ENCODE measurements at regions not wholly inside any gene's neighbourhood (a gene's known extent, or its start where the extent isn't known, plus 50 kb on each side); places are given as distances from the start of the nearest gene placed in this dataset.

DNA sequence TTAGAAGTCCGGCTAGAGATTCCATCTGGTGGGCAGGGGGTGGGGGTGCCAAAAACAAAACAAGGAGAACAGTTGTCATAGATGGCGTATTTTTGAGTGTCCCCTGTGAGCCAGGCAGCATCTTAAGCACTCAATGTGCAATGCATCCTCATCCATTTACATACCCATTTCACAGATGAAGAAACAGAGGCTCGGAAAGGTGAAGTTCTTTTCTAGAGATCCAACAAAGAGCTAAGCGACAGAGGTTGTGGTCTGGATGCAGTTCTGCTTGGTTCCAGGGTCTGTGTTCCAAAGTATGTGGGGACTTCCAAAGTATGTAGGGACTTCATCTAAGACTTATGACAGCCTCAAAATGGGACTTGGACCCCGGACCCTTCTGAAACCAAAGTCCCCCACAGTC is 277.8 kb downstream of the MN1 start:
- DNase-seq = no peak

DNA sequence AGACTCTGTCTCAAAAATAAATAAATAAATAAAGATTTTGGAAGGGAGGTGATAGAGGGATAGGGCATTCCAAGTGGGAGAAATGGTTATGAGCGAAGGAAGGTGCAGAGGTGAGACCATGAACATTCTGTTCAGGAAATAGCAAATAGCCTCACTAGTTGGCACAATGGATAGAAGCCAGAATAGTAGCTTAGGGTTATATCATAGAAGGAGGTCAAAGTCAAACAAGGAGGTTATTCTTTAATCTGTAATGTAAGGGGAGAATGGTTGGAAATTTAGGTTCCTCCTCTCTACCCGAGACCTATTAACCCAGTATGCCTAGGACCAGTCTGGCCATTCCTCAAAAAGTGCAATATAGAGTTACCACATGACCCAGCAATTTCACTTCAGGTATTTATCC is 275.8 kb downstream of the MN1 start:
- DNase-seq = no peak

DNA sequence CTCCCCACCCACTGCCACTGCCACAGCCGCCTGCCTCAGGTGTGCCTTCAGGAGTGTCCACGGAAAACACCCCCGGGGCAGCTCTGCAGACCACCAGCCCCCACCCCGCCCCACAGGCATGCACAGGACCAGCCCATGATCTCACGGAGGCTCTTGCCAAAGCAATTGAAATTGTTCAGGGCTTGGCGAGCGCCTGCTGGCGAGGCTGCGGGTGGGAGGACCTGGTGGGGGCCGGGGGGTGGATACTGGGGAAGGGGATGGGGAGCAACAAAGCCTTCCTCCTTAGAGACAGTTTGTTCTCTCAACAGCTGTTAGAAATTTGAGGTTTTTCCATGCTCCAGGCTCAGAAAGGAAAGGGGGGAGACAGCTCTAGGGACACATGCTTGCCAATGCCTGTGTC is 274.7 kb downstream of the MN1 start:
- DNase-seq = peak; percentile 77

DNA sequence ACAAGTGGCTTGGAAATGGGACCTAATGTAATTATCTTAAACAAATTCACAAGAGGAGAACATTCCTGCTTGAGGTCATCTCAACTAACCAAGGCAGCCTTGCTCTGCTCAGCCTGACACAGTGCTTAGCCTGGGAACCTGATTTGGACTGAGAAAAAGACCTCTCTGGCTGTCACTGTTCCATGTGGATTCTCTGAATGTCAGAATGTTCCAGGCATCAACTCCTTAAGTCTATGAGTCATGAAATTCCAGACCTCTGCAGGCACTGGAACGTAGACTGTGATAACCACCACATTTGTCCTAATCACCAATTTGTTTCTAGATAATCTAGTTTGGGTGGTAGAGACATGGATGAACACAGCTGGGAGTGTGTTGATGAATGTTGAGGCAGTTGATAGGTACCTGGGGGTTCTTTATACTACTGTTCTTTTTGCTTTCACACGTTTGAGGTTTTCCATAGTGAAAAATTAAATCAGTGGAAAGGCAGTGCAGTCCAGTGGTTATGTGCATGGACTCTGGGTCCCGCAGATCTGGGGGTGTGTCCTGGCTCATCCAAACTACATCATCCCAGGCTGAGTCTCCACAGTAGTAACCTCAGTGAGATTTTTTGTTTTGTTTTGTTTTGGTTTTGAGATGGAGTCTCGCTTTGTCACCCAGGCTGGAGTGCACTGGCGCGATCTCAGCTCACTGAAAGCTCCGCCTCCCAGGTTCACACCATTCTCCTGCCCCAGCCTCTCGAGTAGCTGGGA is 269.6 kb downstream of the MN1 start:
- DNase-seq = no peak

DNA sequence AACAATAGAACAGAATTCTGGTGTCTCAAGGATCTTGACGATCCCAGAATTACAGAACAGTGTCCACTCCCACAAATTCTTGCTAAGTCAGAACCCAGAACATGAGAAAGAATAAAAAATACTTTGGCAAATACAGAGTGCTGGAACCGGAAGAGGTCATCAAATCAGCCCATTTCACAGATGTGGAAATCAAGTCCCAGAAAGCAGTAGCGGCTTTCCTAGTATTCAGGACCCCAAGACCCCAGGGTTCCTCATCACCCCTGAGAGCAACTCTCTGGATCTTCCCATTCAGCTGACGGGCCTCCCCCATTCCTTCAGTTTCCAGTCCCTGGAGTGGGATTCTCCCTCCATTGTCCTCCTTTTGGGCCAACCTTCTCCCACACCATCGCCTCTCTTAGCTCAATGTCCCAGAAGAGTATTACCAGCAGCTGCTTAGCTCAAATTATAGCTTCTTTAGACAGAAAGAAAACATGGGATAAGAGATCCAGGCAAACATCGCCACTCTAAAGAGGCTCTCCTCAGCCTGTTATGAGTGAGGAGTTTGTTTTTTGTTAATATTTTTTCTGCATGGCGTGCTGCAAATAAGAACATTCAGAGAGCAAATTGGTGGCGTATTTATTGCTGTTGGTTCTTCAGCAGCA is 268.3 kb downstream of the MN1 start:
- DNase-seq = no peak

DNA sequence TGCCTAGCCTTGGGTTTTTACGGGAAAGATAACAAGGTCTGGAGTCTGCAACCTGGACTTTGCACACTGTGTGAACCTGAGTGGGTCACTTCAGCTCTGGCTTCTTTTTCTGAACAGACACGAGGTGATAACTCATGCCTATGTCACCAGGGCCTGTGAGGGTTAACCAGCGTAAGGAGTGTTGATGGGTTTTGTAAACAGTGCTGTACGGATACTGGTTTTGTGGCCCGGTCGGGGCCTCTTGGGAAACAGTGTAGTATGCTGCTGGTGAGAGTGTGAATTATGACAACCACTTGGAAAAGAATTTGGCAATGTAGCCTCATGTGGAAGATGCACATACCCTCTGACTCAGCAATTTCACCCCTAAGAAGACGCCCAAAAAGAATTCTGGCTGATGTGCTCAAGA is 266.8 kb downstream of the MN1 start:
- DNase-seq = no peak

DNA sequence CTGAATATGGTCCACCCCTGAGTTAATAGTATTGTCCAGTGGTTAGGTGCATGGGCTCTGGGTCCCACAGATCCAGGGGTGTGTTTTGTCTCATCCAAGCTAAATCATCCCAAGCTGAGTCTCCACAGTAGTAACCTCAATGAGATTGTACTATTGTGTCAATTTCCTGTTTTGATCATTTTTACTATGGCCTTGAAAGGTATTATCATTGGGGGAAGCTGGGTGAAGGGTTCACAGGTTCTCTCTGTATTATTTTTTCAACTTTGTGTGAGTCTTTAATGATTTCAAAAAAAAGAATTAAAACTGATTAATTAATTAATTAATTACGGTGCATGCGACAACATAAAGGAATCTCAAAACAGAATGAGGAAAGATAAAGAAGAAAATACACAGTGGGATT is 266.1 kb downstream of the MN1 start:
- no peak for DNase-seq

DNA sequence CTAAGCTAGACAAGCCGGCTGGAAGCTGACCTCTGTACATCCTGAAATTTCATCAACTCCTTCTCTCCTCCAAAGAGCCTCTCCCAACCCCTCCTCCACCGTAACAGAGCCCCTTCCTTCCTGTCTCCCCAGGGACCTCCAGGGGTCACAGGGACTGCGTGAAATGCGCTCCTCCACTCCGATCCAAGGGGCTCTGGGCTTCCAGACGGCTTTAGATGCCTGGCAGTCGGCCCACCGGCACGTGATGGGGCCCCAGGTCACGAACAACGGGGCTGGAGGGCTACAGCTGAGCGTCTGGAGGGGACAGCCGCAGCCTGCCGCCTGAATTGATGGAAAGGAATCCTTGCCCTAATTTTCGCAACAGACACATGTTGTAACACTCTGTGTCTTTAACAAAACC is 264.1 kb downstream of the MN1 start:
- peak; percentile 78 for DNase-seq

DNA sequence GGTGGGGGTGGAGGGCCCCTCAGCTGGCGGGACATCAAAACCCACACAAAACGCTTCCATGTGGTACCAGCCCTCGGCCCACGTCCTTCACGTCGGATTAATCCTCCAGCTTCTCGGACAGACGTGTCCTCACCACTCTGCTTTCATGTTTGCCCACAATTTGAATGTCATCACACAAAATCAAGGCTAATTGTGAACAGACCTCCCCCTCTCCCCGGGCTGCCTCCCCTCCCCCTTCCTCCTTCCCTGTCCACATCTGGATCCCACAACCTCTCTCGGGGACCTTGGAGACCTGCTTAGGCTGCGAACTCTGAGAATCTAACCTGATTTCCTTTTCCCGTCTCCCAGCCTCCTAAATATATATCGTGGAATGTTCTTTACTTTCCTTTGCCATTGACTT is 262.9 kb downstream of the MN1 start:
- peak; percentile 55 for DNase-seq

DNA sequence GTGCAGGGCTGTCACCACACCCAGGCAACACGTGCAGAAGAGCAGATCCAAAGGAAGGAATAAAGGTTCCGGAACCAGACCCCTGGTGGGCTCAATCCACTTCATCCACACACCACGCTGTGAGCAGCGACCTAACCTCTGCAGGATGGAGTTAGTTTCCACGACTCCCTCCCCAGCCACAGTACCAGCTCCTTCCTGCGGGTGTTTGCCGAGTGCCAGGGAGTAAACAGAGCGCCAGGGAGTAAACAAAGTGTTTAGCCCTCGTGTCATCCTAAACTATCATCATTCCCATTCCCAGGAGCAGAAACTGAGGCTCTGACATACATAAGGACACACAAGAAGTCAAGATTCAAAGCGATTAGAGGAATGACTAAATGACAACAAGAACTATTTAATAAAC is 261.3 kb downstream of the MN1 start:
- no peak for DNase-seq

DNA sequence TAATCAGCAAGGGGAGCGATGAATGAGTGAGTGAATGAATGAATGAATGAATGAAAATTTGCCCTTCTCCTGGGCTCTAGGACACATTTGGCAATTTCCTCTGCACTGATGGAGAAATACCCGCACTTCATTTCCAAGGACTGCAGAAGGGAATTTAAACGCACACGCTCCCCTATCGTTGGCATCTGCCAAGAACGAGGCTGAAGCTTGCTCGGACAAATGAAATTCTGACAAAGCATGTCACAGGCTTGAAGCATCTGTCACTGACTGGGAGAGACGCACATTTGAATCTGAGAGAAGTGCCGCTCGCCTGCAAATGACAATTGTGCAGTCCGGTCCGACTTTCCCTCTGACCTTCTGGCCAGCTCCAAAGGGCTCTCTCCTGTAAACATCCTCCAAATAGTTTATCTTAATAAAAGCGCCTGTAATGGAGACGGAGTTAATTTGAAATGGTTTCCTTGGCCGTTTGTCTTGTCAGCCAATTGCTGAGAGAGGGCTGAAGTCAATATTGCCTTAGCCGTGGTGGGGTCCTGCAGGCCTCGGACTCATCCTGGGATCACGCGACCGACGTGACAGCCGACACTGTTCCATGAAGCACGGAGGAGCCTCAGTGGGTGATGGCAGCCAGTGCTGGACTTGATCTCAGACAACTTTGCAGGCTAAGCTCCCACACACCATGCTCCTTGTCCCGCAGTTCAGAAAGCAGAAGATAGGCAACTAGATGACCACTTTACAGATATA is 260.7 kb downstream of the MN1 start:
- no peak for DNase-seq

DNA sequence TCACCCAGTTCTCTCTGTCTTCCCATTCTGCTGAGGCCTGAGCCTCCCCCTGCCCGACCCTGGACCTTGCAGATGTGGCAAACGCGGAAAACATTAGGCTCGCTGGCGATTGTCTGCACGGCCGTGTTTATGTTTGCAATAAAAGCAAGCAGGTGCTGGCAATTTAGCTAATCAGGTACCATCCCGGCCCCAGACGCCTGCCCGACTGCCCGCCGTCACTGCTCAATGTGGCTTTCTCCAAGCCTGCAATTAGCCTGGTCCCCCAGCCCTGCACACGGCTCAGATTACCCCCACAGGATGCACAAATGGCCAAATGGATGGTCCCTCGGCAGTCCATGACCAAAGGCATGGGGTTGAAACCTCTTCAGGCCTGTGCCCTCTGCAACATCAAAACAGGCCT is 259.7 kb downstream of the MN1 start:
- no peak for DNase-seq

DNA sequence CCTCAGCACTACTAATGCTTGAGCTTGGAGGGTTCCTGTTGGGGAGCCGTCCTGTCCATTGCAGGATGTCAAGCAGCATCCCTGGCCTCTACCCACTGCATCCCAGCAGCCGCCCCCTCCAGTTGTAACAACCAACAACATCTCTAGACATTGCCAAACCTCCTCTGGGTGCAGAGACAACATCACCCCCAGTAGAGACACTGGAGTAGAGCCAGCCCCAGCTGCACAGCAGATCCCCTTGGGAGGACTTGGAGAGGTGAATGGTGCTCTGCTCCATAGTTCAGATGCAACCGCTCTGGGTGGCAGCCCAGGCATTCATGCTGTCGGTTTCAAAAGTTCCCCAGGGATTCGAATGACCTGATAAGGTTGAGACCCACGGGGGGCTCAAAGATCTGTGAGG is 259.0 kb downstream of the MN1 start:
- no peak for DNase-seq

DNA sequence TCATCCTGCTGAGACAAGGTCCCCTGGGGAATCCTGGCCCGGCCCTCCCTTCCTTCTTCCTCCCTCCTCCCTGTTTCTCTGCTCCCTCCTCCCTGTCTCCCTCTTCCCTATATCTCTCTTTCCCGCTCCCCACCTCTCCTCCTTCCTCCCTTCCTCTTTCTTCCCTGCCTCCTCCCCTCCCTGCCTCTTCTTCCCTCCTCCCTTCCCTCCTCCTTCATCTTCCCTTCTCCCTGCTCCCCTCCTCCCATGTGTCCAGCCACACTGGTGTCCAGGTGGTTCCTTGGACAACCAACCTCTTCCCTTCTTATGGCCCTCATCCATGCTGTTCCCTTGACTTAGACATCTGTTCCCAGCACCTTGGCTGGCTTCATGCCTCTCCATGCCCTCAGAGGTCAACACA is 258.1 kb downstream of the MN1 start:
- no peak for DNase-seq

DNA sequence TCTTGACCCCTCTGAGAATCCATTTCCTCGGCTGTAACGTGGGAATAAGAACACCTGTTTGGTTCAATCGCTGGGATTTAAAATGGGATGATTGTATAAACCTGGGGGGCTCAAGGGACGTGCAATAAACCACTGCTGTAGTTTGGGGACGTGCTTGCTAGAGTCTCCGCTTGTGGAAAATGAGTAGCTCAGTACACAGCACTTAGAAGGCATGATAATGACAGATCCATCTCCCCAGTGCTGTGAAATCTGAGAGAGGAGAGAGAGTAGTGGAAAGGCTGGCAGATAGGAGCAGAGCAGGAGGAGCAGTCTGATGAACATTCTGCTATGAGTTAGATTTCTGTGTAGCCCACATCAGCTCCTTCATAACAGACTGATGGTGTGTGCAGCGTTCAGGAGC is 256.5 kb downstream of the MN1 start:
- no peak for DNase-seq

DNA sequence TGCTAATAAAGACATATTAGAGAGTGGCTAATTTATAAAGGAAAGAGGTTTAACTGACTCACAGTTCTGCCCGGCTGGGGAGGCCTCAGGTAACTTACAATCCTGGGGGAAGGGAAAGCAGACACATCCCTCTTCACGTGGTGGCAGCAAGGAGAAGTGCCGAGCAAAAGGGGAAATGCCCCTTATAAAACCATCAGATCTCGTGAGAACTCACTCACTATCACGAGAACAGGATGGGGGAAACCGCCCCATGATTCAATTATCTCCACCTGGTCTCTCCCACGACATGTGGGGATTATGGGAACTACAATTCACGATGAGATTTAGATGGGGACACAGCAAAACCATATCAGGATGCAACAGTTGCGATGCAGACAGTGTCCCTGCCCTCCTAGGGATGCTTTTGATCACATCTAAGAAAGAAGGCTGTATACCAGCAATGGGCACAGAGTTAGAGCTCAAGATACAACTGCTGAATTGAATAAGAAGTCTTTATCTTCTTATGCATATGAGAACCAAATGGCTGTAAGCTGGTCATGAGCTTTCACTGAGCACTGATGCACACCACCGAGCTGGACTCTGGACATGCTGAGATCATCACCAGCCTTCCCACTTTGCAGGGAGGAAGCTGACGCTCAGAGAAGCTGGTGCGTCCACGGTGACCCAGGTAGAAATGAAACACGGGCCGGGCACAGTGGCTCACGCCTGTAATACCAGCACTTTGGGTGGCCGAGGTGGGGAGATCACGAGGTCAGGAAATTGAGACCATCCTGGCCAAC is 255.2 kb downstream of the MN1 start:
- no peak for DNase-seq

DNA sequence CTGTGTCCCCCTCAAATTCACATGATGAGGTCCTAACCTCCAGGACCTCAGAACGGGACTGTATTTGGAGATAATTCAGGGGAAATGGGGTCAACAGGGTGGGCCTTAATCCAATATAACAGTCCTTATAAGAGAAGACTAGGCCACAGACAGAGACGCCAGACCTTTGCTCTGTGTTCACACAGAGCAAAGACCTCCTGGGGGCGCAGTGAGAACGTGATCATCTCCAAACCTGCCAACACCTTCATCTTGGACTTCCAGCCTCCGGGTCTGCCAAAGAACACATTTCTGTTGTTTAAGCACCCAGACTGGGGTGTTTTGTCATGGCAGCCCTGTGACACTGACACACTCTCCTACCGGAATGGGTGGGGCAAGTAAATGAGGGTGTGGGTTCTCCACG is 250.2 kb downstream of the MN1 start:
- no peak for DNase-seq

DNA sequence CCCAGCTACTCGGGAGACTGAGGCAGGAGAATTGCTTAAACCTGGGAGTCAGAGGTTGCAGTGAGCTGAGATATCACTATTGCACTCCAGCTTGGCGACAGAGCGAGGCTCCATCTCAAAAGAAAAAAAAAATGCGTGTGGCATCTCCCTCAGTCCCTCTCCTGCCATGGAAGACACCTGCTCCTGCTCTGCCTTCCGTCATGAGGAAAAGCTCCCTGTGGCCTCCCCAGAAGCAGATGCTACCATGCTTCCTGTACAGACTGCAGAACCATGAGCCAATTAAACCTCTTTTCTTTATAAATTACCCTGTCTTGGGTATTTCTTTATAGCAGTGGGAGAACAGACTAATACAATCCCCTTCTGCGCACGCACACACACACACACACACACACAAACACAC is 249.4 kb downstream of the MN1 start:
- DNase-seq = no peak

DNA sequence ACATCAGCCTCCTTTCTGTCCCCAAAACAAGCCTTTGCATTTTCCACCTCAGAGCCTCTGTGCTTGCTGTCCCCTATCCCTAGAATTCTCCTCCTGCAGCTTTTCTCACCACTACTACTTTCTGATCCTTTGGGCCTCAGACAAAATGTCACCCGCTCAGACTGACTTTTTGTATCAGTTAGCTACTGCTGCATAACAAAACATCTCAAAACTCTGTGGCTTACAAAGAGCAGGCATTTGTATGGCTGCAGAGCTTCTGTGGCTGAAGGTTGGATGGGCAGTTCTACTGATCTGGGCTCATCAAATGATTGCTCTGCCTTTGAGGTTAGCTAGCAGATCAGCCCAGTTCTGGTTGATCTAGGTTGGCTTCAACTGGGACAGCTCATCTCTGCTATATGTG is 248.7 kb downstream of the MN1 start:
- no peak for DNase-seq

DNA sequence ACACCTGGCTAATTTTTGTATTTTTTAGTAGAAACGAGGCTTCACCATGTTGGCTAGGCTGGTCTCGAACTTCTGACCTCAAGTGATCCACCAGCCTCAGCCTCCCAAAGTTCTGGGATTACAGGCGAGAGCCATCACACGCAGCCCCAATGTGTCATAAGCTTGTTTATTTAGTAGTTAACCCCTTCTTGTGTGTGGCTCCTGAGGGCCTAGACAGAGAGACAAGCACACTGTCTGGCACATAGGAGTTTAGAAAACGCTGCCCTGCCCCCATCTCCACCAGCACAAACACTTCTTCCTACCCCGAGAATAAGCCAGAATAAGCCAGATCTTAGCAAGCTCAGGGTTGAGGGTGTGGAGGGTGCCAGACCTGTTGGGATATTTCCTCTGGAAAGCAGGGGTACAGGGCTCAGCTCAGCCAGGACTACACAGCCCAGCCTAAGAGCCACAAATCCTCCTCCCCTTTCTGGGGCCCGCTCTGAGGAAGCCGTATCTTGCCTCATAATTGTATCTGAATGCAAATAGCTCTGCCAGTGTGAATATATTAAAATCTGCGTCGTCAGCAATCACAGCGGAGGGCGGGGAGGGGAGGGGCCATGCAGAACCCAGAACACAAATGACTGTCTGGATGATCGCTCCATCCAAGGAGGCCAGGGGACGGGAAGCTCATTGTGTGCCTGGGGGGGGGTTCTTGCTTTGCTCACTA is 247.3 kb downstream of the MN1 start:
- peak; percentile 72 for DNase-seq

DNA sequence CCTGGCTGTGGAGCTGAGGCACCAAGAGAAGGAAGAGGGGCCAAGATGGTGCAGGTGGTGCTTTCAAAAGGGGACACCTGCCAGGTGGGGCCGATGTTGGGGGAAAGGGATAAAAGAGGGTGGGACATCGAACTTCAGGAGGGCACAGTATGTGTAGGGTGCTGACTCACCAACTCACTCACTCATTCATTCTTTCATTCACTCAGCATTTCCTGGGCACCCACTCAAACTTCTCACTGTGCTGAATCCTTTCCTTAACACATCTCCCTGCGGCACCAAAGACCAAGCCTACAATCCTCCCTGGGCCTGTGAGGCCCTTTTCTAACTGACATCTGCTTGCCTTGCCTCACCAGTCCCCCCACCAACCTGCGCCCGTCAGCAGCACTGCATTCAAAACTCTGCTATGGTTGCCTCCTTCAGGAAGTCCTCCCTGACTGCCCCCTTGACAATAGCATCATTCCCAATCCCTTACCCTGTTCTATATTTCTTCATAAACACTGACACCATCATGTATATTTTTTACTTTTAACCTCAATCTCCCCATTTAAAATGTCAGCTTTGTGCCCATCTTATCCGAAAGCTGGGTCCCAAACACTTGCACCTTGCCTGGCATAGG is 246.6 kb downstream of the MN1 start:
- DNase-seq = no peak

DNA sequence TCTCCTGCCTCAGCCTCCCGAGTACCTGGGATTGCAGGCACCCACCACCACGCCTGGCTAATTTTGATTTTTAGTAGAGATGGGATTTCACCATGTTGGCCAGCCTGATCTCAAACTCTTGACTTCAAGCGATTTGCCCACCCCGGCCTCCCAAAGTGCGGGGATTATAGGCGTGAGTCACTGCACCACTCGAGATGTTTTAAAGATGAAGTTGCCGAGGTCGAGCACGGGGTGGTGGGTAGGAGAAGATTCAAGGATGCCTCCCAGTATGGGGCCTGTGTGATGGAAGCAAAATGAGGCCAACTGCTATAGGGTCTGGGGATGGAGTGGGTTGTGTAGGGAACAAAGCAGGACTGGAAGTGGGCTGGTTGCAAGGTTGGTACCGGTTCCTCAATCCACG is 245.2 kb downstream of the MN1 start:
- no peak for DNase-seq

Data from femur (tissue), 1 donor.